SK-N-SH (cell line): ENCODE measurements at regions not wholly inside any gene's neighbourhood (a gene's known extent, or its start where the extent isn't known, plus 50 kb on each side); places are given as distances from the start of the nearest gene placed in this dataset.

Source experiments
- CTCF ChIA-PET: fragments of 300-600, 350-600 bp; formaldehyde crosslinking; extraction: SDS; loops from one replicate; lab custom pipeline; 2021; lab: Yijun Ruan, JAX
- POLR2A ChIA-PET: fragments of 350-600 bp; sonication (Branson Sonifier 250); formaldehyde crosslinking; extraction: SDS; loops from one replicate; lab custom pipeline; 2020; ENCODE audit warnings: antibody characterized with exemption, inconsistent platforms; lab: Yijun Ruan, JAX
- DNase-seq: peaks from one replicate; pipeline ENCODE4 v3.0.0; 2012
- H2AFZ ChIP-seq: fragments of 200-600 bp; sonication (generic); 2 replicates; pipeline ENCODE4 v1.8.1; 2016; ENCODE audit warnings: antibody characterized with exemption, mild to moderate bottlenecking, low read depth
- H3F3A ChIP-seq: fragments of 200-600 bp; sonication (generic); replicated peaks from 2 replicates; pipeline ENCODE3; 2016; ENCODE audit warnings: antibody characterized with exemption, mild to moderate bottlenecking; ENCODE audit not compliant: insufficient read depth
- H3K27ac ChIP-seq, 2 experiments: fragments of 200-500 bp in 1 of 2; fragments of 200-600 bp in 1 of 2; sonication (Bioruptor generic) in 1 of 2; sonication (generic), shearing (Covaris generic) in 1 of 2; 2 replicates each; pipeline versions ENCODE4 v1.5.1 to v1.6.1; 2014 to 2016; ENCODE audit warnings: low read depth in 2 of 2, inconsistent platforms in 1 of 2, low read length in 1 of 2, mild to moderate bottlenecking in 1 of 2, mixed read lengths in 1 of 2
- H3K27me3 ChIP-seq: fragments of 200-600 bp; sonication (generic), shearing (Covaris generic); 2 replicates; pipeline ENCODE4 v1.6.1; 2016; ENCODE audit warnings: mixed run types; ENCODE audit not compliant: insufficient read depth
- H3K36me3 ChIP-seq, 2 experiments: fragments of 200-500 bp in 1 of 2; fragments of 200-600 bp in 1 of 2; sonication (Bioruptor generic) in 1 of 2; sonication (generic) in 1 of 2; replicated peaks in 1 of 2; 2 replicates each; pipeline versions ENCODE3 to v1.5.1; 2014 to 2016; ENCODE audit warnings: low read length in 1 of 2, mild to moderate bottlenecking in 1 of 2; ENCODE audit not compliant: insufficient read depth in 2 of 2, control insufficient read depth in 1 of 2
- H3K4me1 ChIP-seq, 2 experiments: fragments of 200-500 bp in 1 of 2; fragments of 200-600 bp in 1 of 2; sonication (Bioruptor generic) in 1 of 2; sonication (generic), shearing (Covaris generic) in 1 of 2; 2 replicates each; pipeline versions ENCODE4 v1.5.1 to v1.6.1; 2014 to 2016; ENCODE audit warnings: low read depth in 1 of 2, low read length in 1 of 2, mixed run types in 1 of 2; ENCODE audit not compliant: insufficient read depth in 2 of 2, control insufficient read depth in 1 of 2
- H3K4me2 ChIP-seq: fragments of 200-600 bp; sonication (generic), shearing (Covaris generic); 2 replicates; pipeline ENCODE4 v1.6.1; 2017; ENCODE audit warnings: mixed run types
- H3K4me3 ChIP-seq, 2 experiments: fragments of 200-500 bp in 1 of 2; fragments of 200-600 bp in 1 of 2; sonication (Bioruptor generic) in 1 of 2; sonication (generic), shearing (Covaris generic) in 1 of 2; 2 replicates each; pipeline versions ENCODE4 v1.5.1 to v1.8.1; 2014 to 2016; ENCODE audit warnings: low read depth in 2 of 2, inconsistent platforms in 1 of 2, low read length in 1 of 2, mild to moderate bottlenecking in 1 of 2, mixed read lengths in 1 of 2, moderate library complexity in 1 of 2
- H3K79me2 ChIP-seq: fragments of 200-600 bp; sonication (generic); 2 replicates; pipeline ENCODE4 v1.8.1; 2017; ENCODE audit warnings: mild to moderate bottlenecking; ENCODE audit not compliant: insufficient read depth
- H3K9ac ChIP-seq: fragments of 200-600 bp; sonication (generic); 2 replicates; pipeline ENCODE4 v1.6.1; 2017; ENCODE audit warnings: mixed run types
- H3K9me2 ChIP-seq: fragments of 200-600 bp; sonication (generic); 2 replicates; pipeline ENCODE4 v1.6.1; 2017; ENCODE audit warnings: mixed run types
- H3K9me3 ChIP-seq: fragments of 200-600 bp; sonication (generic); 2 replicates; pipeline ENCODE4 v1.6.1; 2017; ENCODE audit warnings: mixed run types, mild to moderate bottlenecking, moderate library complexity
- H4K20me1 ChIP-seq: fragments of 200-600 bp; sonication (generic); 2 replicates; pipeline ENCODE4 v1.6.1; 2017; ENCODE audit warnings: mild to moderate bottlenecking, mixed run types; ENCODE audit not compliant: insufficient read depth
- CHD2 ChIP-seq: fragments of 150-350 bp; IDR thresholded peaks from 2 replicates; pipeline ENCODE4 v1.6.1; 2018; ENCODE audit warnings: low read length; ENCODE audit not compliant: partially characterized antibody
- ELF1 ChIP-seq: IDR thresholded peaks from 2 replicates; pipeline ENCODE4 v1.4.0; 2012
- EP300 ChIP-seq, 2 experiments: IDR thresholded peaks; 2 replicates each; pipeline versions ENCODE4 v1.4.0 to v1.6.1; 2012; ENCODE audit warnings: borderline replicate concordance in 1 of 2, low read depth in 1 of 2, low read length in 1 of 2
- FOXJ3 ChIP-seq: sonication (generic); formaldehyde crosslinking; IDR thresholded peaks from 2 replicates; pipeline ENCODE4 v1.5.1; 2020; ENCODE audit warnings: mild to moderate bottlenecking, missing genetic modification reagents
- FOXM1 ChIP-seq: IDR thresholded peaks from 2 replicates; pipeline ENCODE4 v1.4.0; 2012; ENCODE audit warnings: low read depth, mild to moderate bottlenecking
- GABPA ChIP-seq: IDR thresholded peaks from 2 replicates; pipeline ENCODE4 v1.4.0; 2012; ENCODE audit warnings: low read depth, mild to moderate bottlenecking
- GATA2 ChIP-seq: sonication (generic); formaldehyde crosslinking; IDR thresholded peaks from 2 replicates; pipeline ENCODE4 v1.5.0; 2020; ENCODE audit warnings: mild to moderate bottlenecking, missing genetic modification reagents
- MEF2A ChIP-seq: IDR thresholded peaks from 2 replicates; pipeline ENCODE4 v1.4.0; 2012; ENCODE audit warnings: low read depth, borderline replicate concordance
- NFIC ChIP-seq: IDR thresholded peaks from 2 replicates; pipeline ENCODE4 v1.4.0; 2012; ENCODE audit warnings: borderline replicate concordance
- NRF1 ChIP-seq: IDR thresholded peaks from 2 replicates; pipeline ENCODE4 v1.6.1; 2012; ENCODE audit warnings: low read depth, mild to moderate bottlenecking, low read length
- POLR2AphosphoS5 ChIP-seq: IDR thresholded peaks from 2 replicates; pipeline ENCODE4 v1.6.1; 2012; ENCODE audit warnings: low read depth, low read length
- RCOR1 ChIP-seq: fragments of 150-350 bp; IDR thresholded peaks from 2 replicates; pipeline ENCODE4 v1.6.1; 2017; ENCODE audit warnings: antibody characterized with exemption, low read length
- SIN3A ChIP-seq: IDR thresholded peaks from 2 replicates; pipeline ENCODE4 v1.6.1; 2012; ENCODE audit warnings: low read depth, mild to moderate bottlenecking, low read length, moderate library complexity, borderline replicate concordance
- SMC3 ChIP-seq: IDR thresholded peaks from 2 replicates; pipeline ENCODE4 v1.6.1; 2012; ENCODE audit warnings: low read depth, low read length, improper control_type of control experiment
- TAF1 ChIP-seq: IDR thresholded peaks from 2 replicates; pipeline ENCODE4 v1.6.1; 2012; ENCODE audit warnings: low read depth, mild to moderate bottlenecking, low read length, moderate library complexity, borderline replicate concordance
- TCF12 ChIP-seq: IDR thresholded peaks from 2 replicates; pipeline ENCODE4 v1.4.0; 2012
- TEAD4 ChIP-seq: IDR thresholded peaks from 2 replicates; pipeline ENCODE4 v1.4.0; 2012; ENCODE audit warnings: mild to moderate bottlenecking, borderline replicate concordance; ENCODE audit not compliant: insufficient read depth
- YY1 ChIP-seq: IDR thresholded peaks from 2 replicates; pipeline ENCODE4 v1.4.0; 2012; ENCODE audit warnings: low read depth, mild to moderate bottlenecking
- ZBTB33 ChIP-seq: IDR thresholded peaks from 2 replicates; pipeline ENCODE4 v1.4.0; 2012; ENCODE audit warnings: low read depth, borderline replicate concordance
- WGBS: methylation state at CpG from one replicate; pipeline ENCODE4 v1.1.6; 2017; ENCODE audit warnings: low lambda C conversion rate; 5-methylcytosine and 5-hydroxymethylcytosine counted together
- TF ChIP-seq, protein P1 (sequence below): fragments of 200-600 bp; sonication (generic); IDR thresholded peaks from 2 replicates; pipeline ENCODE4 v1.6.1; 2017; ENCODE audit warnings: antibody characterized with exemption, mild to moderate bottlenecking, moderate library complexity
- TF ChIP-seq, protein P2 (sequence below): IDR thresholded peaks from 2 replicates; pipeline ENCODE4; 2012
- TF ChIP-seq, protein P3 (sequence below): fragments of 150-350 bp; IDR thresholded peaks from 2 replicates; pipeline ENCODE4 v1.6.1; 2016; ENCODE audit warnings: mild to moderate bottlenecking, low read depth, low read length
- TF ChIP-seq, protein P4 (sequence below): IDR thresholded peaks from 2 replicates; pipeline ENCODE4 v1.4.0; 2012; ENCODE audit warnings: low read depth, borderline replicate concordance

- TF ChIP-seq POLR2AphosphoS5 = no peak
Measured at GRCh38 chr5:88370824-88371223, 102.2 kb upstream of the TMEM161B start (continued).

GRCh38 chr5:88368201-88368600, 99.6 kb upstream of the TMEM161B start:
- TF ChIP-seq SMC3 (no peak), ZBTB33 (no peak), TAF1 (no peak), GATA2 (no peak), CHD2 (no peak), FOXJ3 (CRISPR knock-in tag) (no peak), NFIC (no peak), NRF1 (no peak), POLR2AphosphoS5 (no peak), MEF2A (no peak), YY1 (no peak), TCF12 (no peak)
- TF ChIP-seq, protein P1, sequence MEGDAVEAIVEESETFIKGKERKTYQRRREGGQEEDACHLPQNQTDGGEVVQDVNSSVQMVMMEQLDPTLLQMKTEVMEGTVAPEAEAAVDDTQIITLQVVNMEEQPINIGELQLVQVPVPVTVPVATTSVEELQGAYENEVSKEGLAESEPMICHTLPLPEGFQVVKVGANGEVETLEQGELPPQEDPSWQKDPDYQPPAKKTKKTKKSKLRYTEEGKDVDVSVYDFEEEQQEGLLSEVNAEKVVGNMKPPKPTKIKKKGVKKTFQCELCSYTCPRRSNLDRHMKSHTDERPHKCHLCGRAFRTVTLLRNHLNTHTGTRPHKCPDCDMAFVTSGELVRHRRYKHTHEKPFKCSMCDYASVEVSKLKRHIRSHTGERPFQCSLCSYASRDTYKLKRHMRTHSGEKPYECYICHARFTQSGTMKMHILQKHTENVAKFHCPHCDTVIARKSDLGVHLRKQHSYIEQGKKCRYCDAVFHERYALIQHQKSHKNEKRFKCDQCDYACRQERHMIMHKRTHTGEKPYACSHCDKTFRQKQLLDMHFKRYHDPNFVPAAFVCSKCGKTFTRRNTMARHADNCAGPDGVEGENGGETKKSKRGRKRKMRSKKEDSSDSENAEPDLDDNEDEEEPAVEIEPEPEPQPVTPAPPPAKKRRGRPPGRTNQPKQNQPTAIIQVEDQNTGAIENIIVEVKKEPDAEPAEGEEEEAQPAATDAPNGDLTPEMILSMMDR = no peak
- TF ChIP-seq, all 33 proteins: peak for 0
- no peak overlapping the region for H3K27ac ChIP-seq
- CTCF ChIA-PET = no interaction called here
- no peak overlapping the region for H3K4me2 ChIP-seq
- H3K4me3 ChIP-seq = no peak overlapping the region
- no peaks in the 10 kb centered on the region for H3F3A ChIP-seq
- no peaks in the 10 kb centered on the region for H4K20me1 ChIP-seq
- H2AFZ ChIP-seq = no peak overlapping the region
- no peaks in the 10 kb centered on the region for H3K9me3 ChIP-seq
- 18% methylated on average over 2 of the region's 2 CpGs for WGBS
- no peaks in the 10 kb centered on the region for H3K36me3 ChIP-seq
- no peaks in the 10 kb centered on the region for H3K9me2 ChIP-seq
- POLR2A ChIA-PET = no interaction called here
- H3K79me2 ChIP-seq = no peaks in the 10 kb centered on the region
- DNase-seq = no peak
- no peak overlapping the region for H3K9ac ChIP-seq
- H3K27me3 ChIP-seq = no peaks in the 10 kb centered on the region
- no peaks in the 10 kb centered on the region for H3K4me1 ChIP-seq

GRCh38 chr5:88364991-88365390, 96.3 kb upstream of the TMEM161B start:
- H3K27ac ChIP-seq = no peak overlapping the region
- H3K9me2 ChIP-seq = no peaks in the 10 kb centered on the region
- DNase-seq = no peak
- H4K20me1 ChIP-seq = no peaks in the 10 kb centered on the region
- ChIA-PET CTCF (no interaction called here), POLR2A (no interaction called here)
- no peaks in the 10 kb centered on the region for H3K27me3 ChIP-seq
- 5% methylated on average over 4 of the region's 4 CpGs for WGBS
- H3K4me1 ChIP-seq = no peaks in the 10 kb centered on the region
- no peaks in the 10 kb centered on the region for H3K36me3 ChIP-seq
- no peaks in the 10 kb centered on the region for H3K79me2 ChIP-seq
- H3K9ac ChIP-seq = no peak overlapping the region
- no peak overlapping the region for H3K4me3 ChIP-seq
- no peaks in the 10 kb centered on the region for H3F3A ChIP-seq
- no peaks in the 10 kb centered on the region for H3K9me3 ChIP-seq
- H3K4me2 ChIP-seq = no peak overlapping the region
- H2AFZ ChIP-seq = no peak overlapping the region
- TF ChIP-seq CHD2 (no peak), EP300 (IDR thresholded peaks at IDR 0.05; ENCODE audit: borderline replicate concordance in 1 of 2, low read depth in 1 of 2, low read length in 1 of 2) (no peak), SIN3A (no peak), RCOR1 (no peak), GABPA (no peak), YY1 (no peak), FOXM1 (no peak), TCF12 (no peak), TEAD4 (no peak), ELF1 (no peak)
- TF ChIP-seq, protein P2, sequence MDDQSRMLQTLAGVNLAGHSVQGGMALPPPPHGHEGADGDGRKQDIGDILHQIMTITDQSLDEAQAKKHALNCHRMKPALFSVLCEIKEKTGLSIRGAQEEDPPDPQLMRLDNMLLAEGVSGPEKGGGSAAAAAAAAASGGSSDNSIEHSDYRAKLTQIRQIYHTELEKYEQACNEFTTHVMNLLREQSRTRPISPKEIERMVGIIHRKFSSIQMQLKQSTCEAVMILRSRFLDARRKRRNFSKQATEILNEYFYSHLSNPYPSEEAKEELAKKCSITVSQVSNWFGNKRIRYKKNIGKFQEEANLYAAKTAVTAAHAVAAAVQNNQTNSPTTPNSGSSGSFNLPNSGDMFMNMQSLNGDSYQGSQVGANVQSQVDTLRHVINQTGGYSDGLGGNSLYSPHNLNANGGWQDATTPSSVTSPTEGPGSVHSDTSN = no peak
- TF ChIP-seq, protein P3, sequence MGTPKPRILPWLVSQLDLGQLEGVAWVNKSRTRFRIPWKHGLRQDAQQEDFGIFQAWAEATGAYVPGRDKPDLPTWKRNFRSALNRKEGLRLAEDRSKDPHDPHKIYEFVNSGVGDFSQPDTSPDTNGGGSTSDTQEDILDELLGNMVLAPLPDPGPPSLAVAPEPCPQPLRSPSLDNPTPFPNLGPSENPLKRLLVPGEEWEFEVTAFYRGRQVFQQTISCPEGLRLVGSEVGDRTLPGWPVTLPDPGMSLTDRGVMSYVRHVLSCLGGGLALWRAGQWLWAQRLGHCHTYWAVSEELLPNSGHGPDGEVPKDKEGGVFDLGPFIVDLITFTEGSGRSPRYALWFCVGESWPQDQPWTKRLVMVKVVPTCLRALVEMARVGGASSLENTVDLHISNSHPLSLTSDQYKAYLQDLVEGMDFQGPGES = no peak
- TF ChIP-seq, protein P4, sequence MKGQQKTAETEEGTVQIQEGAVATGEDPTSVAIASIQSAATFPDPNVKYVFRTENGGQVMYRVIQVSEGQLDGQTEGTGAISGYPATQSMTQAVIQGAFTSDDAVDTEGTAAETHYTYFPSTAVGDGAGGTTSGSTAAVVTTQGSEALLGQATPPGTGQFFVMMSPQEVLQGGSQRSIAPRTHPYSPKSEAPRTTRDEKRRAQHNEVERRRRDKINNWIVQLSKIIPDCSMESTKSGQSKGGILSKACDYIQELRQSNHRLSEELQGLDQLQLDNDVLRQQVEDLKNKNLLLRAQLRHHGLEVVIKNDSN = no peak
